SU-DHL-6 (cell line): ENCODE measurements at regions not wholly inside any gene's neighbourhood (a gene's known extent, or its start where the extent isn't known, plus 50 kb on each side); places are given as distances from the start of the nearest gene placed in this dataset.

Experiments
- H2AFZ ChIP-seq: fragments of 200-600 bp; sonication (generic); 2 replicates; pipeline ENCODE4 v1.6.1; 2014; ENCODE audit warnings: low read depth, mild to moderate bottlenecking, moderate library complexity, mixed read lengths, antibody characterized with exemption, low read length; ENCODE audit not compliant: severe bottlenecking
- H3F3A ChIP-seq: fragments of 200-600 bp; shearing (Covaris generic); 2 replicates; pipeline ENCODE4 v1.6.0; 2016; ENCODE audit warnings: antibody characterized with exemption, mild to moderate bottlenecking; ENCODE audit not compliant: insufficient read depth
- H3K27ac ChIP-seq: fragments of 200-600 bp; sonication (generic); 2 replicates; pipeline ENCODE4 v1.5.1; 2016; ENCODE audit warnings: low read depth, mild to moderate bottlenecking, low read length, moderate library complexity, mixed read lengths
- H3K27me3 ChIP-seq: fragments of 200-600 bp; sonication (generic), shearing (Covaris generic); 2 replicates; pipeline ENCODE4 v1.6.0; 2014; ENCODE audit warnings: mild to moderate bottlenecking, low read length
- H3K36me3 ChIP-seq: fragments of 200-600 bp; sonication (generic); 2 replicates; pipeline ENCODE4 v1.6.1; 2014; ENCODE audit warnings: mild to moderate bottlenecking, low read length, mixed read lengths
- H3K4me2 ChIP-seq: fragments of 300-600, 200-600 bp; shearing (Covaris generic), sonication (generic); 2 replicates; pipeline ENCODE4 v1.6.0; 2014; ENCODE audit warnings: low read length, low read depth, mild to moderate bottlenecking; ENCODE audit not compliant: poor library complexity, severe bottlenecking
- H3K4me3 ChIP-seq: fragments of 200-600 bp; sonication (generic); 2 replicates; pipeline ENCODE4 v1.5.1; 2014; ENCODE audit warnings: antibody characterized with exemption, low read length, mild to moderate bottlenecking, mixed read lengths; ENCODE audit not compliant: insufficient read depth, poor library complexity, severe bottlenecking
- H3K79me2 ChIP-seq: fragments of 200-600 bp; sonication (generic); 2 replicates; pipeline ENCODE4 v1.6.1; 2014; ENCODE audit warnings: mild to moderate bottlenecking, low read length, moderate library complexity; ENCODE audit not compliant: insufficient read depth
- H3K9ac ChIP-seq: fragments of 200-600 bp; sonication (generic); 2 replicates; pipeline ENCODE4 v1.7.0; 2014; ENCODE audit warnings: mild to moderate bottlenecking, low read length
- H3K9me2 ChIP-seq: fragments of 200-600 bp; sonication (generic); replicated peaks from 2 replicates; pipeline ENCODE4 v1.6.1; 2014; ENCODE audit warnings: low read length; ENCODE audit not compliant: insufficient read depth
- H3K9me3 ChIP-seq: fragments of 200-600 bp; sonication (generic); 2 replicates; pipeline ENCODE4 v1.6.1; 2014; ENCODE audit warnings: low read length, mixed read lengths; ENCODE audit not compliant: insufficient read depth
- H4K20me1 ChIP-seq: fragments of 200-600 bp; sonication (generic); 2 replicates; pipeline ENCODE4 v1.6.1; 2014; ENCODE audit warnings: low read depth, mild to moderate bottlenecking, antibody characterized with exemption, low read length, moderate library complexity, mixed read lengths
- CTCF ChIP-seq: fragments of 200-600 bp; sonication (generic); IDR thresholded peaks from one replicate; pipeline ENCODE4 v1.5.1; 2017; ENCODE audit warnings: antibody characterized with exemption, mild to moderate bottlenecking, low read length, moderate library complexity; ENCODE audit not compliant: insufficient read depth, poor library complexity, severe bottlenecking
- EZH2phosphoT487 ChIP-seq: fragments of 200-600 bp; sonication (generic), shearing (Covaris generic); conservative IDR thresholded peaks from 2 replicates; pipeline ENCODE4 v1.6.1; 2018; ENCODE audit warnings: mild to moderate bottlenecking, antibody characterized with exemption, low read length, moderate library complexity, mixed read lengths

GRCh38 chrX:4930426-4930825 lies 1217.0 kb upstream of the PRKX start:
- TF ChIP-seq EZH2phosphoT487 (no peak), CTCF (no peak)
- H3K36me3 ChIP-seq, result no peaks in the 10 kb centered on the region
- no peaks in the 10 kb centered on the region for H3K9me3 ChIP-seq
- H3K4me3 ChIP-seq, result no peak overlapping the region
- H3K9me2 ChIP-seq, result no peaks in the 10 kb centered on the region
- no peaks in the 10 kb centered on the region for H3K79me2 ChIP-seq
- no peaks in the 10 kb centered on the region for H3F3A ChIP-seq
- H3K27ac ChIP-seq, result no peak overlapping the region
- no peak overlapping the region for H2AFZ ChIP-seq
- H3K9ac ChIP-seq, result no peak overlapping the region
- H3K27me3 ChIP-seq, result no peaks in the 10 kb centered on the region
- no peaks in the 10 kb centered on the region for H4K20me1 ChIP-seq
- no peak overlapping the region for H3K4me2 ChIP-seq

GRCh38 chrX:4925911-4926310 lies 1212.5 kb upstream of the PRKX start:
- Histone ChIP-seq H3K9ac (no peak overlapping the region), H3K79me2 (no peaks in the 10 kb centered on the region), H3K9me3 (no peaks in the 10 kb centered on the region), H3F3A (no peaks in the 10 kb centered on the region), H2AFZ (no peak overlapping the region), H4K20me1 (no peaks in the 10 kb centered on the region), H3K9me2 (no peaks in the 10 kb centered on the region), H3K36me3 (no peaks in the 10 kb centered on the region), H3K4me2 (no peak overlapping the region), H3K27me3 (no peaks in the 10 kb centered on the region), H3K4me3 (no peak overlapping the region), H3K27ac (no peak overlapping the region)
- TF ChIP-seq CTCF, result no peak

- H3K79me2 ChIP-seq, result no peaks in the 10 kb centered on the region
- no peak overlapping the region for H3K4me2 ChIP-seq
- H3K36me3 ChIP-seq, result no peaks in the 10 kb centered on the region
- no peaks in the 10 kb centered on the region for H4K20me1 ChIP-seq
- H3F3A ChIP-seq, result no peaks in the 10 kb centered on the region
- H3K27ac ChIP-seq, result no peak overlapping the region
- TF ChIP-seq EZH2phosphoT487 (no peak), CTCF (no peak)
- no peak overlapping the region for H3K9ac ChIP-seq
- no peaks in the 10 kb centered on the region for H3K9me2 ChIP-seq
- no peaks in the 10 kb centered on the region for H3K27me3 ChIP-seq
- H3K9me3 ChIP-seq, result no peaks in the 10 kb centered on the region
- H2AFZ ChIP-seq, result no peak overlapping the region
- no peak overlapping the region for H3K4me3 ChIP-seq
These were observed 1195.9 kb upstream of the PRKX start for GRCh38 chrX:4909348-4909747.

GRCh38 chrX:4905576-4905975 lies 1192.1 kb upstream of the PRKX start:
- H2AFZ ChIP-seq, result no peak overlapping the region
- no peak for TF ChIP-seq EZH2phosphoT487
- no peak for TF ChIP-seq CTCF
- H4K20me1 ChIP-seq, result no peaks in the 10 kb centered on the region
- no peaks in the 10 kb centered on the region for H3K9me3 ChIP-seq
- no peaks in the 10 kb centered on the region for H3F3A ChIP-seq
- H3K27ac ChIP-seq, result no peak overlapping the region
- H3K9ac ChIP-seq, result no peak overlapping the region
- no peaks in the 10 kb centered on the region for H3K79me2 ChIP-seq
- H3K27me3 ChIP-seq, result no peaks in the 10 kb centered on the region
- H3K4me2 ChIP-seq, result no peak overlapping the region
- H3K36me3 ChIP-seq, result no peaks in the 10 kb centered on the region
- no peak overlapping the region for H3K4me3 ChIP-seq
- no peaks in the 10 kb centered on the region for H3K9me2 ChIP-seq
